Panc1 (cell line): ENCODE measurements at regions not wholly inside any gene's neighbourhood (a gene's known extent, or its start where the extent isn't known, plus 50 kb on each side); places are given as distances from the start of the nearest gene placed in this dataset.

Source experiments
- CTCF ChIP-seq: fragments of 450-650 bp; IDR thresholded peaks from 2 replicates; pipeline ENCODE4 v1.5.1; 2017; ENCODE audit warnings: mild to moderate bottlenecking
- POLR2AphosphoS5 ChIP-seq: IDR thresholded peaks from 2 replicates; pipeline ENCODE4 v1.6.1; 2012; ENCODE audit warnings: mild to moderate bottlenecking, low read depth, low read length, moderate library complexity
- REST ChIP-seq, 2 experiments: IDR thresholded peaks; 2 replicates each; pipeline ENCODE4 v1.6.1; 2011 to 2012; ENCODE audit warnings: low read depth in 2 of 2, control low read depth in 1 of 2, low read length in 1 of 2, mild to moderate bottlenecking in 1 of 2, moderate library complexity in 1 of 2; ENCODE audit not compliant: insufficient read depth in 1 of 2
- SIN3A ChIP-seq: IDR thresholded peaks from 2 replicates; pipeline ENCODE4 v1.6.1; 2012; ENCODE audit warnings: low read depth, mild to moderate bottlenecking, low read length, moderate library complexity, borderline replicate concordance; ENCODE audit not compliant: insufficient read depth
- TCF7L2 ChIP-seq: IDR thresholded peaks from 2 replicates; pipeline ENCODE4 v1.6.1; 2011; ENCODE audit warnings: mild to moderate bottlenecking, low read depth, low read length, inconsistent platforms

GRCh38 chr1:99527545-99527944 is 118.4 kb upstream of the PALMD start:
- no peak for TF ChIP-seq CTCF
- TF ChIP-seq POLR2AphosphoS5, result no peak
- TF ChIP-seq REST (IDR thresholded peaks at IDR 0.05; ENCODE audit: insufficient read depth in 1 of 2, low read depth in 2 of 2, low read length in 1 of 2), result no peak
- TF ChIP-seq SIN3A, result no peak
- TF ChIP-seq TCF7L2, result no peak
